ENCODE measurements at regions not wholly inside any gene's neighbourhood (a gene's known extent, or its start where the extent isn't known, plus 50 kb on each side); places are given as distances from the start of the nearest gene placed in this dataset.
A peak's percentile ranks its signal among the peaks of the same experiment; 100 is the strongest.

DNA sequence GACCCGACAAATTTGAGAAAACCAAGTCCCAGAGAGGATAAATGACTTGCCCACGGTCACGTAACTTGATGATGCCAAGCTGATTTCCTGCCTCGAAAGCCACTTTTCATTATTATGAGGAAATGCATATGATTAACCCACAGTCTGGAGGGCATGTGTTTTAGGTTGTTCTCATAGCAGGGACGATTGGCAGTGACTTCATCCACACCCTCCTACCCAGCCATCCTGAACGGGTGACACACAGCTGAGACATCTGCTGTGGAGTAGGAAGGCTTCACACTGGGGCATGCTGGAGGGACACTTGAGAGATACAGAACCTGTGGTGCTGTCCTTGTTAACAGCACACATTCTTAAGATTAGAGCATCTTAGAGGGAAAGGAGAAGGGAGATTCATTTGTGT is 65.4 kb upstream of the WDFY2 start:
- Histone ChIP-seq H2AFZ (ENCODE audit: low read length) (no peak overlapping the region), H3K4me1 (ENCODE audit: control insufficient read depth, extremely low read depth, insufficient read depth, low read length) (peaks cover 3% of the 10 kb centered on the region), H3K27ac (ENCODE audit: insufficient read depth, low read length) (no peak overlapping the region), H3K9ac (ENCODE audit: insufficient read depth, low read length) (no peak overlapping the region), H3K4me2 (ENCODE audit: extremely low read depth, insufficient read depth, low read length) (no peak overlapping the region), H3K9me3 (ENCODE audit: control insufficient read depth, insufficient read depth, low read depth, low read length) (no peaks in the 10 kb centered on the region), H3K79me2 (ENCODE audit: control insufficient read depth, insufficient read depth, low read length) (no peaks in the 10 kb centered on the region), H3K27me3 (ENCODE audit: control insufficient read depth, insufficient read depth, low read length) (no peaks in the 10 kb centered on the region), H3K36me3 (ENCODE audit: control insufficient read depth, insufficient read depth, low read length) (no peaks in the 10 kb centered on the region), H3K4me3 (replicated peaks in 1 of 4; ENCODE audit: control extremely low read depth in 1 of 4, insufficient read depth in 1 of 4, low read depth in 3 of 4, low read length in 4 of 4) (no peak overlapping the region), H4K20me1 (ENCODE audit: control insufficient read depth, extremely low read depth, insufficient read depth, low read length) (no peaks in the 10 kb centered on the region)
- DNase-seq (ENCODE audit: low read depth in 2 of 2) = peak in 1 of 2 donors; percentile 44
- TF ChIP-seq, protein P1, sequence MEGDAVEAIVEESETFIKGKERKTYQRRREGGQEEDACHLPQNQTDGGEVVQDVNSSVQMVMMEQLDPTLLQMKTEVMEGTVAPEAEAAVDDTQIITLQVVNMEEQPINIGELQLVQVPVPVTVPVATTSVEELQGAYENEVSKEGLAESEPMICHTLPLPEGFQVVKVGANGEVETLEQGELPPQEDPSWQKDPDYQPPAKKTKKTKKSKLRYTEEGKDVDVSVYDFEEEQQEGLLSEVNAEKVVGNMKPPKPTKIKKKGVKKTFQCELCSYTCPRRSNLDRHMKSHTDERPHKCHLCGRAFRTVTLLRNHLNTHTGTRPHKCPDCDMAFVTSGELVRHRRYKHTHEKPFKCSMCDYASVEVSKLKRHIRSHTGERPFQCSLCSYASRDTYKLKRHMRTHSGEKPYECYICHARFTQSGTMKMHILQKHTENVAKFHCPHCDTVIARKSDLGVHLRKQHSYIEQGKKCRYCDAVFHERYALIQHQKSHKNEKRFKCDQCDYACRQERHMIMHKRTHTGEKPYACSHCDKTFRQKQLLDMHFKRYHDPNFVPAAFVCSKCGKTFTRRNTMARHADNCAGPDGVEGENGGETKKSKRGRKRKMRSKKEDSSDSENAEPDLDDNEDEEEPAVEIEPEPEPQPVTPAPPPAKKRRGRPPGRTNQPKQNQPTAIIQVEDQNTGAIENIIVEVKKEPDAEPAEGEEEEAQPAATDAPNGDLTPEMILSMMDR (conservative IDR thresholded peaks at IDR 0.05 in 1 of 2, IDR thresholded peaks at IDR 0.05 in 1 of 2; ENCODE audit: low read depth in 1 of 2, low read length in 2 of 2) = no peak
- no peak for TF ChIP-seq EZH2 (IDR thresholded peaks at IDR 0.05; ENCODE audit: low read length, missing control alignments)

DNA sequence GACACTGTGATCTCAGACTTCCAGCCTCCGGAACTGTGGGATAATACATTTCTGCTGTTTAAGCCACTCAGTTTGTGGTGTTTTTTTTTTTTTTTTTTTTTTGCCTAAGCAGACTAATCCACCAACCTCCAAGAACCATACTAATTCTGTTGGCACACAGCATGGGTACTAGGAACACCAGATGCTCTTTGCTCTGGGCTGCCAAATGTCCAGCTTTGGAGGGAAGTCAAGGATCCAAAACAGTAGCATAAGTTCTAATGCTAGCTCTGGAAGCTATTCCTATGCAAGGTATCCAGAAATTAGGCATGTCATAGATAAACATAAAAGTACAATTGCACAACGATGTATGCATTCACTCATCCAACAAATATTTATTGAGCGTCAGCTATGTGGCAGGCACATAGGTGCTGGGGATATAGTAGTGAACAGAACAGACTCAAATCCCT is 64.5 kb upstream of the WDFY2 start:
- DNase-seq (ENCODE audit: low read depth in 2 of 2) = peak; percentile 39 to 49

DNA sequence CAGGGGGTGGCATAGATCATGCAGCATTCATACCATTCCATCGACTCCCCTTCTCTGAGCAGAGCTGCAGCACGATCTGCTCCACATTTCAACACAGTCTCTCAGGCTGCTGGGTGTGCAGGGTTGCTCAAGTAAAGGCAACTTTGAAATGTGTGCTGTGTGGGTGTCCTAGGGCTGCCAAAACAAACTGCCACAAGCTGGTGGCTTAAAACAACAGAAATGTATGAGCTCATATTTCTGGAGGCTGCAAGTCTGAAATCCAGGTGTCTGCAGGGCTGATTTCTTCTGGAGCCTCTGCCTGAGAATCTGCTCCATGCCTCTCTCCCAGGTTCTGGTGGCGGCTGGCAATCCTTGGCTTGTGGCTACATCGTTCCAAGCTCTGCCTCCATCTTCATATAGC is 63.7 kb upstream of the WDFY2 start:
- H3K9ac ChIP-seq (ENCODE audit: insufficient read depth, low read length) = no peak overlapping the region
- peaks cover 3% of the 10 kb centered on the region for H3K4me1 ChIP-seq (ENCODE audit: control insufficient read depth, extremely low read depth, insufficient read depth, low read length)
- no peak overlapping the region for H3K4me3 ChIP-seq (replicated peaks in 1 of 4; ENCODE audit: control extremely low read depth in 1 of 4, insufficient read depth in 1 of 4, low read depth in 3 of 4, low read length in 4 of 4)
- H3K27me3 ChIP-seq (ENCODE audit: control insufficient read depth, insufficient read depth, low read length) = no peaks in the 10 kb centered on the region
- no peaks in the 10 kb centered on the region for H3K36me3 ChIP-seq (ENCODE audit: control insufficient read depth, insufficient read depth, low read length)
- no peaks in the 10 kb centered on the region for H4K20me1 ChIP-seq (ENCODE audit: control insufficient read depth, extremely low read depth, insufficient read depth, low read length)
- no peak overlapping the region for H2AFZ ChIP-seq (ENCODE audit: low read length)
- H3K9me3 ChIP-seq (ENCODE audit: control insufficient read depth, insufficient read depth, low read depth, low read length) = no peaks in the 10 kb centered on the region
- no peaks in the 10 kb centered on the region for H3K79me2 ChIP-seq (ENCODE audit: control insufficient read depth, insufficient read depth, low read length)
- DNase-seq (ENCODE audit: low read depth in 2 of 2) = peak; percentile 64 to 71
- no peak overlapping the region for H3K4me2 ChIP-seq (ENCODE audit: extremely low read depth, insufficient read depth, low read length)
- no peak overlapping the region for H3K27ac ChIP-seq (ENCODE audit: insufficient read depth, low read length)
- TF ChIP-seq, protein P1 (conservative IDR thresholded peaks at IDR 0.05 in 1 of 2, IDR thresholded peaks at IDR 0.05 in 1 of 2; ENCODE audit: low read depth in 1 of 2, low read length in 2 of 2) = no peak
- no peak for TF ChIP-seq EZH2 (IDR thresholded peaks at IDR 0.05; ENCODE audit: low read length, missing control alignments)

More for the DNA sequence above, 64.5 kb upstream of the WDFY2 start:
- Histone ChIP-seq H3K4me2 (ENCODE audit: extremely low read depth, insufficient read depth, low read length) (peak overlapping the region; percentile 42), H3K79me2 (ENCODE audit: control insufficient read depth, insufficient read depth, low read length) (no peaks in the 10 kb centered on the region), H3K27me3 (ENCODE audit: control insufficient read depth, insufficient read depth, low read length) (no peaks in the 10 kb centered on the region), H3K9me3 (ENCODE audit: control insufficient read depth, insufficient read depth, low read depth, low read length) (no peaks in the 10 kb centered on the region), H3K27ac (ENCODE audit: insufficient read depth, low read length) (no peak overlapping the region), H2AFZ (ENCODE audit: low read length) (no peak overlapping the region), H3K9ac (ENCODE audit: insufficient read depth, low read length) (no peak overlapping the region), H3K36me3 (ENCODE audit: control insufficient read depth, insufficient read depth, low read length) (no peaks in the 10 kb centered on the region), H3K4me3 (replicated peaks in 1 of 4; ENCODE audit: control extremely low read depth in 1 of 4, insufficient read depth in 1 of 4, low read depth in 3 of 4, low read length in 4 of 4) (no peak overlapping the region), H4K20me1 (ENCODE audit: control insufficient read depth, extremely low read depth, insufficient read depth, low read length) (no peaks in the 10 kb centered on the region), H3K4me1 (ENCODE audit: control insufficient read depth, extremely low read depth, insufficient read depth, low read length) (peaks cover 3% of the 10 kb centered on the region)
- TF ChIP-seq, protein P1 (conservative IDR thresholded peaks at IDR 0.05 in 1 of 2, IDR thresholded peaks at IDR 0.05 in 1 of 2; ENCODE audit: low read depth in 1 of 2, low read length in 2 of 2) = no peak
- TF ChIP-seq EZH2 (IDR thresholded peaks at IDR 0.05; ENCODE audit: low read length, missing control alignments) = no peak
